ENCODE measurements at regions not wholly inside any gene's neighbourhood (a gene's known extent, or its start where the extent isn't known, plus 50 kb on each side); places are given as distances from the start of the nearest gene placed in this dataset.

DNA sequence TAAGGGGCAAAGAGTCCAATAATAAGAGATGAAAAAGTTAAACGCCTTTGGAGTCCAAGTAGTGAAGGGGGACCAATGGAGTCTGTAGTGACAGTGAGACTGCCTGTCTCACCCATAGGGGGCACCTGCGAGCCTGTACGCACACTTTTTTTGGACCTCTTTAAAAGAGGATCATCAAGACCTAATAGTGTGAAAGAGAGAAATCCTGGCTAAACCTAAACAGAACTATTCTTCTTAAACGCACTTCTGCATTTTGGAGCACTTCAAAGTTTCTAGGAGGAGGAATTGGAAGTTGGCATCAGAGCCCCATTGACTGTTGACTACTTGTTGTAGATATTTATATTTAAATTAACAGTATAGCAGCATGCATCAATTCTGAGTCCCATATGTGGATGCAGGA lies 636.1 kb upstream of the KLF4 start:
- DNase-seq, result no peak

DNA sequence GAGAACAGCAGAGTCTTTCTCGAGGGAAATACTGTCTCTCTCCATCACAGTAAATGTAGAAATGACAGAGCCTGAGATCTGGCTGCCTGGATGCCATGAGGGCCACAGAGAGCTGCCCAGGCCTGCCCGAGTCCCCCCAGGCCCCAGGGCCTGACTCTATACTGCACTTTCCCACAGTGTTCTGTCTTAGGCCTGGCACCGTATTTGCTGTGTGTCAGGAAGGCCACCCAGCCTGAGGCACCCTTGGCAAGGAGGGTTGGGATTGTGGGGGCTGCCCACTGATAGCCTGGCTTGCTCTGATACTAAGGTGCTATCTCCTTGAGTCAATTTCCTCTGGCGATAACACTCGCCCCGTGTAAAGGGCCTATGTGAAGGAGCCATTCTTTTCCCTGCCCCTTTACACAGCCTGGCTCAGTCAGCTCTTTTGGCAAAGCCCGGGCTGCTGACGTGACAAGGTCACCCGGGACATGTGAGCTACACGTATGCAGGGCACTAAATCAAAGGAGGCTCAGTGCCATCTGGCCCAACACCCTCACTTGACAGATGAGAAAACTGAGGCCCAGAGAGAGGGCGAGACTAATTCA lies 630.1 kb upstream of the KLF4 start:
- no peak for DNase-seq

DNA sequence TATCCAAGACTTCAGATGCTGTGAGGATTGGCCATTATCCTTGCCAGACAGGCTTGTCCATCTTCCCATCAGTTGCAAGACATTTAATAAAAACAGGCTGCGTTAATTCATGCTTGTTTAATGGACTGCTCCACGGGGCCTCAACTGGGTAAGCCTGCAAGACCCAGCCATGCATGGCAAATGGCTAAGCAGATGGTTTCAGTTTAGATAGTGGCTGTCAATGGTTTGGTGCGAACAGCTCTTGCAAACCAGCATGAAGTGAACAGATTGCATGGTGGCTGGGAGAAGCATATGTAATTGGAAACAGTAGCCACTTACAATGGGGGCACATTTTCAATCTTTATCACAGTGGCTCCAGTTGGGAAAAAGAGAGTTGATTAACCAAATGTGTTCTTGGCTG lies 628.2 kb upstream of the KLF4 start:
- DNase-seq, result no peak

DNA sequence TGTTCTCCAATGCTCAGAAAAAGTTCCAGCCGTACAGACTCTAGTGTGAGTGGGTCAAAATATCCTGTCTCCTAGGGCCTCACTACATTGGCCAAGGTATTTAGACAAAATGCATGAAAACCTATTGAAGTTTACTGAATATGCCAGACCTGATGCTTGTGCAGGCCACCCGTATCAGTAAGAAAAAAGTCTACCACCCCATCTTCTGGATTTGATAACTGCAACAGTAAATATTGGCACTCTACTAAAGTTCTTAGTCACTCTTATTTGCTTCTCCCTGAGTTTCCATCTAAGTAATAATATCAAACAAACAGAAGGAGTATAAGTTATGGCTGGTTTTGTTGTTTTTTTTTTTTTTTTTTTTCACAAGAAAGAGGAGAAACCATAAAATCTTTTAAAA lies 627.7 kb upstream of the KLF4 start:
- DNase-seq, result no peak

DNA sequence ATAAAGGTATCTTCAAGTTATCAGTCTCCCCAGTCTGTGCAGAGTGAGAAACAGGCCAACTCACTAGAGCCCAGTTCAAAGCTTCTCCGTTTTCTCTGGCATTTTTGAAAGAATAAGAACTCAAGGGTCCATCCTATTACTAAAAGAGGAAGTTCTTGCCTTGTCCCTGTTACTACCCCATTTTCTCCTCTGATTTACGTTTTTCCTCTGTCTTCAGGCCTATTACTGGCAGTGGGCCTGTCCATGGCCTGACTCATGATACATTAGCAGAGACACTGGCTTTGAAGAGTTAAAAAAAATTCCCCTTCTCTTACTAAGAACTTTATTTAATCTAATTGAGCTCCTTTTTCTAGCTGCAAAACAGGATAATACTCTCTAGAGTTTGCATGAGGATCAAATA lies 624.0 kb upstream of the KLF4 start:
- DNase-seq, result no peak

DNA sequence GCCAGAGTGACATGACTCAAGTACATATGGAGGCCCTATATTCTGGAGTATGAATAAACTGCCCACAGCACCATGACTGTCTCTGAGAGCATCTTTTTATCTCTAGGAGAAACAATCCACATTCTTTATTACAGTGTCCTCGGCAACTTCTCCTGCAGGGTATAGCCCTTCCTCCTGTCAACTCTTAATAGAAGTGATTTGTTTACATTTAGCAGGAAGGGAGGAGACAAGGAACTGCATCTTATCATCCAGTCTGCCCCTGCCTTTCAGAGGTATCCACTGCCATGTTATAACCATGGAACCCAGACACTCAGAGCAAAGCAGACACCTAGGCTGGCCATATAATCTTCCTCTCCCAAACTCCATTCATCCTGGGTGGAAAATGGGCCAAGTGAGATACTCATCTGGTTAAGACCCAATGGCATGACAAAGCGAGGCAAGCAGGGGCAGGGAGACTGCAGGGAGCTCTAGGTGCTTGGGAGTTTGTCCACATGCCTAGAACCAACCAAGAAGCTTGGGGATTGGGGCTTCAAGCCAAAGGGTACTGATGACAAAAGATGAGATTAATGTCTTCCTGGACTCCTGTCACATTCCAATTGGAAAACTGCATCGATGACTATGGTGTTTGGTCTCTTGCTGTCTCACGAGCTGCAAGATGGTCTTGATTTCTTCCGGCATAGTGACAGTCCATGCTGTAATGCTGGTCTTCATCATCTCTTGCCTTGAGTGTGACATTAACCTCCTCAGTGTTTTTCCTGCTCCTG lies 620.5 kb upstream of the KLF4 start:
- DNase-seq, result no peak

DNA sequence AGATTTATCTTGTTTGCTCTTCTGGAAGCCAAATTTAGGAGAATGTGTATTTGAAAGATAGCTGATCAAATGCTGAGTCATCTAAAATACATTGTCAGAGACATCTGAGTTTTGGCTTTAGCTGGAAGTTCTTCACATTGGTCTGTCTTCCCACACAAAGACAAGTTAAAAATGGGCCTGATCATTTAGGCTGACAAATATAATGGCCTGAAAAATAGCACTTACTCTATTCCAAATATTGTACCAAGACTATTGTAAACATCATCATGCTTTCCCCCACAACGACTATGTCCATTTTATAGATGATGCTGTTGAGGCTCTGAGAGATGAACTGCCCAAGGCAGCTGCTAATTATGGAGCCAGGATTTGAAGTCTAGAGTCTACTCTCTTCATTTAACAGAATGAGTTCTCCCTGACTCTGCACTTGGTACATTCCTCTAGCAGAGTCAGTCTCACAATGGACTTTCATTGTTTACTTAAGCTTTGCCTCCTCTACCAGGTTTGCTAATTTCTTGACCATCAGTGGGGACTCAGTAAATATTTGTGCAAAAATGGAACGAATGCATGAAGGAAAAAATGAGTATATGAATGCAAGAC lies 619.4 kb upstream of the KLF4 start:
- no peak for DNase-seq

DNA sequence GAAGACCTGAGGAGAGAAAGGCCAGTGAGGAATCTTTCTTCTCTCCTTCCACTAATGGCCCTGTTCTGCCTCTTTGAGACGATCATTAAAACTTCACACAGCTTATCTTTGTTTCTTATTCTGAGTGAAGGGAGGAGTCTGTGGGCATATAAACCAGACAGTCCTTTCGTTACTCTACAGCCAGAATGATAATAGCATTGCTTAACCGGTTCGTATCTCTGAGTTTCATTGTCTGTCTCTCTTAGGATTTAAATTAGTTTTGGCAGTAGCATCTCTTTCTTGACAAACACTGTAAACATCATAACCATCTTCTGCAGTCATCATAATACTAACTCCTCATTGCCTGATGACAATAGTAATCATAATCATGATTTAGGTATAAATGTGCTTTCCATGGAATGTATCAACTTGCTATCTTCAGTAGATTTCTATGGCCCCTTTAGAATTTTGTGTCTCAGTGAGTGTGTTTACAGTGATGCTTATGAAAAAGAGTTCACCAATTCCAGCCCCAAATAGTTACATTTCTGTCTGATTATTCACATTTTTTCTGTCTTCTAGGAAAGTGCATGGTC lies 618.8 kb upstream of the KLF4 start:
- no peak for DNase-seq

DNA sequence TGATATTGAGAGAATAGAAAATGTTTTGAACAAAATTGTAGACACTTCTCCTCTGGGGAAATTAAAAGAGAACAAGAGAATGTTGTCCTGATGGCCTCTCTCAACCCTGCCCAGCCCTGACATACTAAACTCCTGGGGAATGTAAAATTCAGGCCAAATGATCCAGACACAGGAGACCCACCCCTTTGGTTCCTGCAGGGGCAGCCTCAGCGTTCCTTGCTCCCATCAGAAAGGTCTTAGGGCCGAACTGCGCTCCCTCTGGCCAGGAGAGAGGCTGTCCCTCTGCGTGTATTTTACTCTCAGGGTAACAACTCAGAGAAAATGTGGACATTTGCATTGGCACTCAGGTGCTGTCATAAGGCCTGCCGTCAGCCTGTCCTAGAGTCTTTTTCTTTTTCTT lies 616.3 kb upstream of the KLF4 start:
- no peak for DNase-seq

DNA sequence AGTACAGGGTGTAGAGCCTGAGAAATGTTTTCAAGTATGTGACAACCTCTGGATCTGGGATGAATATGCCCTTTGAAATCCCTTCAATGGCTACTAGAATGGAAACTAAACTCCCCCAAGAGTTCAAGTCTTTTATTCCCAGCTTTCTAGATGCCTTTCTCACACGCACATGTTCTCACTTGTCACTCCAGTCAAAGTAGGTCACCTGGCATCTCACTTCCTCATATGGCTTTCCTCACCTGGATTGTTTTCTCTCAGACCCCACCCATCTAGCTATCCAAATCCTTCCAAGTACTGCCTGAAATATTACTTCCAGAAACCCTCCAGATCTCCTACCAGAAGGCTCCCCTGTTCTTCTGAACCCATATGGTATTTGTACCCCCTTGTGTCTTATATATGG lies 615.4 kb upstream of the KLF4 start:
- DNase-seq, result no peak

DNA sequence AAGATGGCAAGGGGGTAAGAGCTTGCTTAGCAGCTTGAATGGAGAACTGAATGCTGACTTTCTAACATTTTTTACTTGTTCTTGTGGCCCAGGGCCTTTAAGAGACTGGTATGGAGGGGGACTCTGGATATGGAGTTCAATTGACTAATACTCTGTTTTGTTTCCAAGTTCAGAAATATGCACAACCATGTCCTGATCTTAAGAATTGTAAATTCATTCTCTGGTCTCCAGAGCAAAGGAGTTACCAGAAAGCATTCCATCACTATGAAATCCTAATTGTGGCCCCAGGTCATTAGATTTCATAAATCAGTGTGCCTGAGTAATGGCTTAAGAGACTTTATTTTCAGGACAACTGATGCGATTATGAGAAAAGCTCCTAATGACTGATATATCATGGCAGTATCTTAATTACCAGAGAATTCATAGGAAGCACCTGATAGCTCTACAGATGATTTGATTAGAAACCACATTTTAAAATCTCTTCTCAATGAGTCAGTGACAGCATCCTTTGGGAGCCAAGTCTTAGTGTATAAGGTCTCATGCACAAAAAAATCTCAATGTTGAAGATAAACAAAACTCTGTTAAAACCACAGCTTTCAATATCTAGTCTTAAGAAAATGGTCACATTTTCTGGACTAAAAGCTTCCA lies 613.6 kb upstream of the KLF4 start:
- DNase-seq, result no peak

DNA sequence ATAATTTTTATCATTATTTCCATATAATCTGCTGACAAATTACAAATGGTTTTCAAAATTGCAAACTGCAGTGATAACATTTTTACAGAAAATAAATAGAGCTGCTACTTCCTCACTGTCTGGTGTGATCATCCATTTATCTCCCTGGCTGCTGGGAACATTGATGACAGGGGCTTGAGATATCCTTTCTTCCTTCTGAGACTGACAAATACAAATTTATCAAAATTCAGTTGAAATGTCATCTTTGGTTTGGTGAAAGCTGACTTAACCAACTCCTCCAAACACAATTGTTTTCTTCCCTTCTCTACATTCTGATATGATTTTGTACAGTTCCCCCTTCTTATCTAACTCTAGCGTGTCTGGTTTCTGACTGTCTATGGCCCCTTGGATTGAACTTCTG lies 611.8 kb upstream of the KLF4 start:
- no peak for DNase-seq

DNA sequence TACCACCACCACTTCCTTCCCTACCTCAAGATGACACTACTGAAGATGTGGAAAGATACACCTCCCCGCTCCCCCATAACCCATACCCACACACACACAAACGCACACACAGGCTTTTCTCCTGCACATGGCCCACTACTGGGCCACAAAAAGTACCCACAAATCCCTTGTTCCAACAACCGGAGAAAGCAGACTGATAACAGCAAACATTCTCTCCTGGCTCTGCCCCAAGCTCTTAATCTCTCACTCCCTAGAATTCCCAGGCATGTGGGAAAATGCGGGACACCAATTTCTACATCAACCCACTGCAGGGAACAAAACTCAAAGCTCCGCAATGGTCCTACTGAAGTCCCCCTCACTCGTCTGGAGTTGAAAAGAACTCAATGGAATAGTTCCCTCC lies 611.0 kb upstream of the KLF4 start:
- no peak for DNase-seq

DNA sequence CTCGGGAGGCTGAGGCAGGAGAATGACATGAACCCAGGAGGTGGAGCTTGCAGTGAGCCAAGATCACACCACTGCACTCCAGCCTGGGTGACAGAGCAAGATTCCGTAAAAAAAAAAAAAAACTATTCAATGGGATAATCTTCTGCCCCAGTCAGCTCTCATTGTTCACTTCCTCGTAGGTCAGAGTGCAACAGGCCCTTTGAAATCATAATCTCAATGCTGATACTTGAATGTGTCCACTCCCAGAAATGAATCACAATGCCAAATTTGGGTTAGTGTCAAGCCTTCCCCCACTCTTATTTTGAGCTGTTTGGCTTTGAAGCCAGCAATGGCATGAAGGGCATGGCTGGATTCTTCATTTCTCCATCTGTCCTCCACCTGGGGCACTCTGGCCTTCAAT lies 610.3 kb upstream of the KLF4 start:
- DNase-seq, result no peak

DNA sequence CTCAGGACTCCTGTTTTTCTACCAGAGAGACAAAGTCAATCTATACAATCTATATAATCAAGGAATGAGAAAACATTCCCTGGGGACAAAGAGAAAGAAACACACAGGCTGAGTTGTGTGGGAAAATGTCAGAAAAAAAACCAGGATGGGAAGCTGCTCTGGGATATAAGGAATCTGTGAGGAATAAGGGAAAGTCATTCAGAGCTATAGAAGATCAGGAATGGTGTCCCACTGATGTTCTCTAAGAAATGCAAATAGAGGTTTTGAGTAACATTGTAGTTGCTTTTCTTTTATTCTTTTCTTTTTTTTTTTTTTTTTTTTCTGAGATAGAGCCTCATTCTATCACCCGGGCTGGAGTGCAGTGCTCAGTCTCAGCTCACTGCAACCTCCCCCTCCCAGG lies 605.9 kb upstream of the KLF4 start:
- no peak for DNase-seq

DNA sequence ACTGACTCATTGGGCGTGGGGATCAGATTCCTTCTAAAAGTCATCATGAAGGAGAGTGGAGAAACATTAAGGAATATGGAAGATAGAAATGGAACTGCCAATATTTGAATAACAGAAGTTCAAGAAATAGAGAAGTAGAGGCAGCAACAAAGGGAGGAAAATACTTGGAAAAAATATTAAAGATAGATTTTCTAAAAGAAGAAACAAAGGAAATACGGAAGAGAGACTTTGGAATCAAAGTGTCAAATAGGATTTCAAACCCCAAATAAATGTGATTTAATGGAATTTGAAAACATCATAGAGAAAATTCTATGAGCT lies 605.1 kb upstream of the KLF4 start:
- DNase-seq, result no peak

DNA sequence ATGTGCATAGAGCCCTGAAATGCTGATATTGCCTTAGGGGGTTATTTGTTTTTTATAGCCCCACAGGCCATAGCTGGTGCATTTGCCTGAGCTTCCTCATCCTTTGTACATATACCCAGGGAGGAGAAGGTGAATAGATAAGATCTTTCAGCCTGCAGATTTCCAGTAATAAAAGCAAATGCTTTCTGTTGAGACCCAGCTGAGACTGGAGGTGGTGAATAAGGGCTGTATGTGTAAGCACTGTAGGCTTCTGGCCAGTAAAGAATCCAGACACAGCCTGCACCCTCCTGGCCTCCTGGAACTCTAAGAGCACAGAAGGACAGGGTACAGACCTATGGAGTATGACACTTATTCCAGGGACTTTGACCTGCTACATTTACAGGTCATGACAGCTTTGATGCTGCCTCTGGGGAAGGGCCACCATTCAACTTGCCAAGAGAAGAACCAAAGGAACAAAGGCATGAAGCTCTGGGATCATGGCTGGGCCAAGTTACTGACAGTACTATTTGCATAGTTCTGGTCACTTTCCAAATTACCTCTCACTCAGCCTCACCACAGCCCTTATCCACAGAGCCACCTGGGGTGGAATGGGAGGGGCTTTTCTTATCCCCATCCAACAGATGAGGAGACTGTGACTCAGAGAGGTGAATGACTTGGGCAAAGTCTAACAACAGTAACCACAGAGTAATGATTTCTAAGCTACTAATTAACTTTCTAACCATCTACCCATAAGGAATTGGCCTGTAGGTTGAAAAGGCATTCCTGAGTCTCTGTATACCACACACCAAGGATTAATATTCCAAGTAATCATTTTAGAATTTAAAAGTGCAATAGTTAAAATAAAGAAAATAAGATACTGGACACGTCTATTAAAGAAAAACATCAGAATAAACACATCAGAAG lies 604.5 kb upstream of the KLF4 start:
- DNase-seq, result no peak

DNA sequence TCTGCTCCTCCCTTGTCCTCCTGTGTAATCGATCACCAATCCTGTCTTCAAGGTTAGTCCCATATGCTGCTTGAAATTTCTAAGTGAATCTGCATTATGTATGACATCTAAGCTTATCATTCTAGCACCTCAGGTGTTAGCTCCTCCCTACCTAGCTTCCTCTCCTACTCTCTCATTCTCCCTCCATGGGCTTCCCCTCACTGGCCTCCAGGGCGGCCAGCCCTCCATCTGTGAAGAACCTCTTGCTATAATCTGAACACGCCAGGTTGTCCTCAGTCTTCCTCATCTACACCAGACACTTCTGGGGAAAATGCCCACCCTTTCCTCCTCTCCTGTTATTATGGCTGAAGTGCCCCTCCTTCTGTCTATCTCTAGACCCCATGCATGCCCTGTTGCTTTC lies 599.3 kb upstream of the KLF4 start:
- no peak for DNase-seq

DNA sequence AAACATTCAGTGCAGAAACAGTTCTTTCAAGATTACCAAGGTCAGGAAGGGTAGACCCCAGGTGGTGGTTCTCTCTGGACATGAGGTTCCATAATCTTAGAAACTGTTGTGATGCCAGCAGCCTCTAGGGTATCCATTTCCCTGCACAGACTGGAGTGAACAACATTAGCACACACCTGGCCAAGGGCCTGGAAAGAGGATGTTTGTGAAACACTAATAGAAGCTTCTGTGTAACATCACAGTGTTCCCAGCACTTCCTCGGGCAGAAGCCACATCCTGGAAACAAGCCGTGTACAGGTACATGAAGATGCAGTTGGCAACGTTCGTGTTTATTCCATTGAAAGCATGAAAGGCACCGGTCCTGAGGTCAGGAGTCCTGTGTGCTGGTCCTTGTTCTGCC lies 598.2 kb upstream of the KLF4 start:
- DNase-seq, result no peak

DNA sequence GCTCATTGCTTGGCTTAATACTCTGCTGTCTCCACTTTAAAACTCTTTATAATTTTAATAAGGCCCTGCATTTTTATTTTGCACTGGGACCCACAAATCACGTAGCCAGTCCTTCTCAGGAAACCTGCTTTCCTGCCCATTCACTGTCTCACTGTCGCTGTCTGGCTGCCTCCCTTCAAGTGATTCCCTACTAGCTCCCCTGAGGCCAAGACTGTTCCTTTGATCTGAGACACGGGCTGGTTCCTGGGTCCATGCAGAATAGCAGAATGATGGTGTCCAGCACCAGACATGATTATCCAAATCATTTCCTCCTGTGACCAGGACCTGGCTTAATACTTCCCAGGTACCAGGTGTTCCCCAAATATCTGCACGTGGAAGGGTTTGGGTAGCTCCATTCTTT lies 597.1 kb upstream of the KLF4 start:
- DNase-seq, result no peak

DNA sequence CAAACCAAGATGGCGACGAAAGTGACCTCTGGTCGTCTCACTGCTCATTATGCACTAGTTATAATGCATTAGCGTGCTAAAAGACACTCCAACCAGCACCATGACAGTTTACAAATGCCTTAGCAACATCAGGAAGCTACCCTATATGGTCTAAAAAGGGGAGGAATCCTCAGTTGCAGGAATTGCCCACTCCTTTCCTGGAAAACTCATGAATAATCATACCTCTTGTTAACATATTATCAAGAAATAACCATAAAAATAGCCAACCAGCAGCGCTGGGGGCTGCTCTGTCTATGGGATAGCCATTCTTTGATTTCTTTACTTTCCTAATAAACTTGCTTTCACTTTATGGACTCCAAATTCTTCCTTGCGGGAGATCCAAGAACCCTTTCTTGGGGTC lies 595.7 kb upstream of the KLF4 start:
- DNase-seq, result no peak

DNA sequence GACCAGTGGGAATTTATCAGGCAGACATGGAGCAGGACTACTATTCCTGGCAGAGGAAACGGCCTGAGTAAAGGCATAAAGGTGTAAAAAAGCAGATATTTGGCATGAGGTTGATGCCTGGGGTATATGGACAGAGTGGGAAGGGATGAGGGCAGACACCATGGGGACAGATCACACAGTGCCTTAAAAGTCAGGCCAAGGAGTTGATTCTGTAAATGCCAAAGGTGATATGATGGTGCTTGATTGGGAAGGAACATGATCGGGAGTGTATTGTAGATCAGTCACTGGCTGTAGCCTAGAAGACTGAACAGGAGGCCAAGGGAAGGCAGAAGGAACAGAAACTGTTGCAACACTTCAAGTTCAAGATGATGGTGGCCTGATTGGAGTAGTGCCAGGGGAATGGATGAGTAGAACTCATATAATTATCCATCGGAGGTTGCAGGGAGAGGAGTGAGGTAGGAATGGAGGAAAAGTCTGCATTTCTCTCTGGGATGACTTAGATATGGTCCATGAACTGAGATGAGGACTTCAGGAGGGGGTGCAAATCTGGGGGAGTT lies 594.3 kb upstream of the KLF4 start:
- no peak for DNase-seq
